GM20000 (cell line): ENCODE measurements at regions not wholly inside any gene's neighbourhood (a gene's known extent, or its start where the extent isn't known, plus 50 kb on each side); places are given as distances from the start of the nearest gene placed in this dataset.

Experiments
- DNase-seq: peaks from one replicate; pipeline ENCODE4 v3.0.0; 2012; ENCODE audit warnings: low spot score
- TF ChIP-seq, protein P1 (sequence below): IDR thresholded peaks from 2 replicates; pipeline ENCODE4 v1.5.1; 2012; ENCODE audit warnings: mild to moderate bottlenecking, control low read depth; ENCODE audit errors: extremely low read depth, missing control alignments

DNA sequence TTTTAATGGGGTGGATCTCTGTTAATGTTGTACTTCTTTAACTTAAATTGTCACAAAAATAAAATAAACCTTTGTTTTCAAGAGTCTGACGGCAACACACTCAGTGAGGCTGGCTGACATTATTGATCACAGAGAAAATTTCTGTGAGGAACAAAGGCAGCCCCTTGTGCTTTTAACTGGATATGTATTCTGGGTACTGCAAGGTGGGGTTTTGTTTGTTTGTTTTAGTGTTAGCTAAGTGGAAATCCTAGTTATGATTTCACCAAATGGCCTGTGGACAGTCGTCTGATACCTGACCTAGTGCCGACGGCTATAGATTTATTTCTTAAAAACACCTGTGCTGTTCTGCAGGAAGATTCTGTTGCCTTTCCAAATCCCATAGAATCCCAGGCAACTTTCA lies 1329.5 kb upstream of the ZEB2 start:
- no peak for DNase-seq

DNA sequence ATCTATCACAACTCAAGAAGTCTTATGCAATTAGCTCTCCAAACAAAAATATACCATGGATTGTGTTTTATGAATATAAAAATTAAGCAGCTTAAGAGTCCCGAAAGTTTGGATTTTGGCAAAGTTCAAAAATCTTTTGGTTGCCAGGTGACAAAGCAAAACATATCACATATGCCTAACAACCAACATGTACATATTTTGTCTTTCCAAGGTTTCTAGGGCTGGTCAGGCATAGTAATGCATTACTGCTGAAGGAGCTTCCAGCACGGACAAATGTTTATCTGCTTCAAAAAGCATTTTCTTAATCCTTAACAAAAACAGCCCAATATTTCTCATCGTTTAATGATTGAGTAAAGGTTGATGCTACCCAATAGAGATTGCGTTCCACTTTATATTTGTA lies 1327.1 kb upstream of the ZEB2 start:
- TF ChIP-seq, protein P1, sequence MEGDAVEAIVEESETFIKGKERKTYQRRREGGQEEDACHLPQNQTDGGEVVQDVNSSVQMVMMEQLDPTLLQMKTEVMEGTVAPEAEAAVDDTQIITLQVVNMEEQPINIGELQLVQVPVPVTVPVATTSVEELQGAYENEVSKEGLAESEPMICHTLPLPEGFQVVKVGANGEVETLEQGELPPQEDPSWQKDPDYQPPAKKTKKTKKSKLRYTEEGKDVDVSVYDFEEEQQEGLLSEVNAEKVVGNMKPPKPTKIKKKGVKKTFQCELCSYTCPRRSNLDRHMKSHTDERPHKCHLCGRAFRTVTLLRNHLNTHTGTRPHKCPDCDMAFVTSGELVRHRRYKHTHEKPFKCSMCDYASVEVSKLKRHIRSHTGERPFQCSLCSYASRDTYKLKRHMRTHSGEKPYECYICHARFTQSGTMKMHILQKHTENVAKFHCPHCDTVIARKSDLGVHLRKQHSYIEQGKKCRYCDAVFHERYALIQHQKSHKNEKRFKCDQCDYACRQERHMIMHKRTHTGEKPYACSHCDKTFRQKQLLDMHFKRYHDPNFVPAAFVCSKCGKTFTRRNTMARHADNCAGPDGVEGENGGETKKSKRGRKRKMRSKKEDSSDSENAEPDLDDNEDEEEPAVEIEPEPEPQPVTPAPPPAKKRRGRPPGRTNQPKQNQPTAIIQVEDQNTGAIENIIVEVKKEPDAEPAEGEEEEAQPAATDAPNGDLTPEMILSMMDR = no peak
- DNase-seq = no peak

More for the DNA sequence above, 1329.5 kb upstream of the ZEB2 start:
- TF ChIP-seq, protein P1 = no peak

DNA sequence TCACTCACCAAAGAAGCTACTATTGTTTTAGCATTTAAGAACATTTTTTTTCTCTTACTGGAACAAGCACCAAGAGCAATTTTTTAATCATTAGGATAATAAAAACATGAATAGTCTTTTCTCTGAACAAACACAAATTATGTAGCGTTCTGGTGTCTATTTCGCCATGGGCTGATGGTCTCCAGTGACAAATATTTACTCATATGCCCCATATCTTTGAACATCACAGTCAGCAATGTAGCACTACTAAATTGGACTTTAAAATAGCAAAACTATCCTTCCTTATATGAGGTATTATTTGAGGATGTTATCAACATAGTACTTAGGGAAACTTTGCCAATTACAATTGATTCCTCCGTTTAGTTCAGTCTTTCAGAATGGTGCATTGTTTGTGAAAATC lies 1326.0 kb upstream of the ZEB2 start:
- no peak for DNase-seq

DNA sequence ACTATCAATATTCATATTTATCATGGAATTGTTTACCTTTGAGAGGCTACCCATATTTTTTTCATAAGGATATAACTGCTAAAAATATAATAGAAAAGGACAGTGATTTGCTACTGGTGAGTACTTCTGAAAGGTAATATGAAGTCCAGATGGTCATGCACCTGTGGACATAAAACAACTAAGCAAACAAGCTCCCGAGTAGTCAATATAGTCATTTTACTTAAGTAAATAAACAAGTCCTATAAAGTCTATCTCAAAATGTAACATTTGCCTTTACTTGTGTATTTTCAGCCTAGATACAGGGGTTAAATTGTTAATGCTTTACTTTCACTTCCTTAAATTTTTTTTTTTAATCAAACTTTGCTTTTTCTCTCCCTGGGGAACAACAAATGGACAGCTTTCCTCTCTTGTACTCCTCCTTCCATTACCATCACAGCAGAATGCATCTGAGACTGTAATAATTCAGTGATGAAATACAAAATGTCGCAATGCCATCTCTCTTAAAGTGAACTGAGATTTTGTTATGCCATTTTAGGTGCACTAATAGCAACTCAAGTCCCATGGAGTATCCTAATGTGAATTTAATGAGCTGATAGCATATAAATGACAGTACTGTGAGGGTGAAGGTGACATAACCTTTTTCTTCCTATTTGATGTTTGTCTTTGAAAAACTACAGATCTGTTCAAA lies 1325.4 kb upstream of the ZEB2 start:
- no peak for DNase-seq
- TF ChIP-seq, protein P1 = no peak

More for the DNA sequence above, 1326.0 kb upstream of the ZEB2 start:
- TF ChIP-seq, protein P1 = no peak

DNA sequence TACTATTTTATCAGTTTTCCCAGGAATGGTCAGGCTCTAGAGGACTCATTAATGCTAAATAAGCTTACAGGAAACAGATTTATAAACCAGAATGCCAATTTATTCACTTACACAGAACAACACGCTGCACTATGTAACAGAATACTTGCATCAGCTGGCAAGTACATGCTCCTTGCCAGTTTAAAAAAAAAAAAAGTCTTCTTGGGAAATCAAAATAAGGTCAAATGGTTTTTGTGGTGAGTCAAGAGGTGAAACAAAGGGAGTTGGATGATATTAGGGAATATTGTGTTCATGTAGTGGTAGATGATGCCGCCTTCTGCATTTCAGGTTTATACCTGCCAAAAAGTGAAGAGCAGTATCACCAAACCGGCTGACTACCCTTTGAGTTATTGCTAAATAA lies 1322.1 kb upstream of the ZEB2 start:
- TF ChIP-seq, protein P1 = no peak

DNA sequence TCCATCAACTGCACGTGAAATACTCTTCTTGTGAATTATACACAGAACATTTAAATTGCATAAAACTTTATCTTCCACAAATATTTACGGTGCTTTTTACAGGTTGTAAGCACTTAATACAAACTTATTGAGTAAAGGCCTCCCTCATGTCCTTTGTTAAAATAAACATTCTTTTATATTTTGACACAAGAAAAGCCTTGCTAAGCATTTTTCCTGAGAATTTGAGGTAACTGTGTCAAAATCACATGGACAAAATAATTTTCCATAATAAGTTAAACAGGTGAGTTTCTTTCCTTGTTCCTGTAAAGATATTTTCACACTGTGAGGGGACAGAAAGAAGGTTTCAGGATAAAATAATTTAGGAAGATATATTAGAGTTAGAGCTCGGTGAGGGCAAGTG lies 1317.1 kb upstream of the ZEB2 start:
- no peak for DNase-seq
- TF ChIP-seq, protein P1 = no peak

More for the DNA sequence above, 1322.1 kb upstream of the ZEB2 start:
- no peak for DNase-seq

DNA sequence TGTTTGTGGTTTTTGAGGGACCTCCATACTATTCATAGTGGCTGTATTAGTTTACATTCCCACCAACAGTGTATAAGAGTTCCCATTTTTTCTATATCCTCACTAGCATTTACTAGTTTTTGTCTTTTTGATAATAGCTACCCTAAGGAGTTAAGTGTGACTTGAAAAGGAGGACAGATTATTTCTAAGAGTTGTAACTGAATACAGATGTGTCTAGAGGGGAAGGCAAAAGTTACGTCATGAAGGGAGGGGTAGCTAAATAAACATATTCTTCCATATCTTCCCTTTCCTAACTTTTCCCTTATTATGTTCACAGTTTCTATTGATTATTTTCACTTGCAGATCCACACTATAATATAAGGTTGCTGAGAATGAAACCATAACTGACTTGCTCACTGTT lies 1315.7 kb upstream of the ZEB2 start:
- TF ChIP-seq, protein P1 = no peak
- DNase-seq = no peak
